ENCODE measurements at regions not wholly inside any gene's neighbourhood (a gene's known extent, or its start where the extent isn't known, plus 50 kb on each side); places are given as distances from the start of the nearest gene placed in this dataset.

GRCh38 chr2:5908071-5908470, 215.9 kb downstream of the SOX11 start:
- no peak for TF ChIP-seq SP1 (CRISPR knock-in tag; conservative IDR thresholded peaks at IDR 0.05)
- TF ChIP-seq ETV6 (CRISPR knock-in tag; IDR thresholded peaks at IDR 0.05): no peak
- TF ChIP-seq CTCF (IDR thresholded peaks at IDR 0.05): no peak
- TF ChIP-seq CREM (CRISPR knock-in tag; IDR thresholded peaks at IDR 0.05): no peak
- TF ChIP-seq ZNF232 (CRISPR knock-in tag; IDR thresholded peaks at IDR 0.05): no peak
- no peak for TF ChIP-seq GABPB1 (CRISPR knock-in tag; IDR thresholded peaks at IDR 0.05)
- TF ChIP-seq TEAD4 (CRISPR knock-in tag; IDR thresholded peaks at IDR 0.05): no peak

Measured in WTC11 (cell line).